ACC112 (cell line): ENCODE measurements at regions not wholly inside any gene's neighbourhood (a gene's known extent, or its start where the extent isn't known, plus 50 kb on each side); places are given as distances from the start of the nearest gene placed in this dataset.

Experiments
- H2AFZ ChIP-seq: fragments of 200-600 bp; sonication (generic); one replicate; pipeline ENCODE4 v1.6.0; 2017; ENCODE audit warnings: antibody characterized with exemption, low read length; ENCODE audit not compliant: unreplicated experiment
- H3K27ac ChIP-seq: fragments of 200-600 bp; sonication (generic); 2 replicates; pipeline ENCODE4 v1.5.1; 2014; ENCODE audit warnings: low read depth, mild to moderate bottlenecking, antibody characterized with exemption, low read length, moderate library complexity
- H3K27me3 ChIP-seq: fragments of 200-600 bp; sonication (generic); 2 replicates; pipeline ENCODE4 v1.6.1; 2014; ENCODE audit warnings: mild to moderate bottlenecking, antibody characterized with exemption, low read length, moderate library complexity, mixed read lengths; ENCODE audit not compliant: insufficient read depth
- H3K36me3 ChIP-seq: fragments of 200-600 bp; sonication (generic); 2 replicates; pipeline ENCODE4 v1.6.1; 2016; ENCODE audit warnings: mild to moderate bottlenecking, antibody characterized with exemption, low read length, moderate library complexity, mixed read lengths; ENCODE audit not compliant: insufficient read depth
- H3K4me1 ChIP-seq: fragments of 200-600 bp; sonication (generic); one replicate; pipeline ENCODE4 v1.6.1; 2016; ENCODE audit warnings: low read length, mixed read lengths; ENCODE audit not compliant: insufficient read depth, unreplicated experiment, control insufficient read depth
- H3K4me3 ChIP-seq: fragments of 200-600 bp; sonication (generic); 2 replicates; pipeline ENCODE4 v1.5.1; 2014; ENCODE audit warnings: mild to moderate bottlenecking, low read depth, low read length
- H3K79me2 ChIP-seq: fragments of 200-600 bp; sonication (generic); one replicate; pipeline ENCODE4 v1.6.0; 2016; ENCODE audit warnings: low read length; ENCODE audit not compliant: control insufficient read depth, unreplicated experiment, insufficient read depth

DNA sequence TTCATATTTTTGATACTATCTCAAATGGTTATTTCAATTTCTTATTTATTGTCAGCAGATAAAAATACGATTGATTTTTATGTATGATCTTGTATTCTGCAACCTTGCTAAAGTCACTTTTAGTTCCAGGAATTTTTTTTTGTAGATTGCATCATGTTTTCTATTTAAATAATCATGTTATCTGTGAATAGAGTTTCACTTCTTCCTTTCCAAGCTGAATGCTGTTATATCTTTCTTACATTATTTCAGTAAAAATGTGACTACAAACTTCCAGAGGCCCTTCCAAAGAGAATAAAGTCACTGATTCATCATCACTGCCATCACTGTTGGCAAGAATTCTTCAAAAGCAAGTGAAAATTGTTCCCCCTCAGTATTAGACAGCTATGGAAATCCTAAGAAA lies 104.7 kb upstream of the RAP1B start:
- Histone ChIP-seq H3K27me3 (no peaks in the 10 kb centered on the region), H2AFZ (no peak overlapping the region), H3K79me2 (no peaks in the 10 kb centered on the region), H3K36me3 (no peaks in the 10 kb centered on the region), H3K4me3 (no peak overlapping the region), H3K4me1 (no peaks in the 10 kb centered on the region), H3K27ac (no peak overlapping the region)

DNA sequence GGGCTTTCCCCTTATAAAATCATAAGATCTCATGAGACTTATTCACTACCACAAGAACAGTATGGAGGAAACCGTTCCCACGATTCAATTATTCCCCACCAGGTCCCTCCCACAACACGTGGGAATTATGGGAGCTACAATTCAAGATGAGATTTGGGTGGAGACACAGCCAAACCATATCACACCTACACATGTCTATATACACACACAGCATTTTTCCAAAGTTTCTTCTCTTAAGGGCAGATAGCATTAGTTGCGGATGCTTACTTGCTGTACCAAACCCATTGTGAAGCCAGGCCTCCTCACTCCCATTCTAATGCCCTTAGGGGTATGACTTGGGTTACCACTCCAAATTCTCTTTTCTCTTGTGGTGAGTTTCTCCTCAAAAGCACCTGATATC lies 104.1 kb upstream of the RAP1B start:
- no peak overlapping the region for H3K4me3 ChIP-seq
- no peaks in the 10 kb centered on the region for H3K79me2 ChIP-seq
- H3K27ac ChIP-seq, result no peak overlapping the region
- no peaks in the 10 kb centered on the region for H3K27me3 ChIP-seq
- no peak overlapping the region for H2AFZ ChIP-seq
- no peaks in the 10 kb centered on the region for H3K4me1 ChIP-seq
- H3K36me3 ChIP-seq, result no peaks in the 10 kb centered on the region

DNA sequence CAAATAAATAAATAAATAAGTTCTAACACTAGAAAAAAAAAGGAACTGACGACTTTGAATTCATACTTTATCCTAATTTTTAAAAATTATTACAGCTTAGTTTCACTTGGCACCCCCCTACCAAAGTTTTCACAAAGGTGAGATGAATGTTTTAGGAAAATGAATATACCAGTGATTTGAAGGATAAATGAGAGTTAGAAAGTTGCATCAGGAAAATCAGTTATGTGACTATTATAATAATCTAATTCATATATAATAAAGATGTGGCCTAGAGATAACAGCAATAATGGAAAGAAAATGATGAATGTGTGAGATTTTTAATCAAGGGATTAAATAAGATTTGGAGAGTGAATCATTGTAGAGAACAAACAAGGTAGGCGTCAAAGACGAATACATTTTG lies 103.0 kb upstream of the RAP1B start:
- Histone ChIP-seq H3K79me2 (no peaks in the 10 kb centered on the region), H3K4me1 (no peaks in the 10 kb centered on the region), H3K27me3 (no peaks in the 10 kb centered on the region), H2AFZ (no peak overlapping the region), H3K4me3 (no peak overlapping the region), H3K27ac (no peak overlapping the region), H3K36me3 (no peaks in the 10 kb centered on the region)

DNA sequence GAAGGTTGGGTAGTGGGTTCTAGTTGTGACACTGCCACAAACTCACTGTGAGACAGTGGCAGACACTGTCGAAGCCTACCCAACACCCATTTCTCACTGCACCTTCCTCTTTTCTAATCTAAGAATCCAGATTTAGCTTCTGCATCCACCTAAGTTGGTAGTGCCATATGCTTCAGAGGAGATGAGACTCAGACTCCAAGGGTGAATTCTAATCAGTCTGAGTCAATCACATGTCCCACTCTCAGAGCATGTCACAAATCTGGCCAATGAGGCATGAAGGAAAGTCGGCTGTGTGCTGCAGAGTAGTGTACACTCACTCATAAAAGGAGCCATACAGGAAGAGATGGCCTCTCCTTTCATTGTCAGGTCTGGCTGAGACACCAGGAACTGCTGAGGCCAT lies 102.1 kb upstream of the RAP1B start:
- H3K79me2 ChIP-seq, result no peaks in the 10 kb centered on the region
- no peak overlapping the region for H3K27ac ChIP-seq
- no peaks in the 10 kb centered on the region for H3K27me3 ChIP-seq
- no peaks in the 10 kb centered on the region for H3K4me1 ChIP-seq
- H2AFZ ChIP-seq, result no peak overlapping the region
- no peak overlapping the region for H3K4me3 ChIP-seq
- no peaks in the 10 kb centered on the region for H3K36me3 ChIP-seq

DNA sequence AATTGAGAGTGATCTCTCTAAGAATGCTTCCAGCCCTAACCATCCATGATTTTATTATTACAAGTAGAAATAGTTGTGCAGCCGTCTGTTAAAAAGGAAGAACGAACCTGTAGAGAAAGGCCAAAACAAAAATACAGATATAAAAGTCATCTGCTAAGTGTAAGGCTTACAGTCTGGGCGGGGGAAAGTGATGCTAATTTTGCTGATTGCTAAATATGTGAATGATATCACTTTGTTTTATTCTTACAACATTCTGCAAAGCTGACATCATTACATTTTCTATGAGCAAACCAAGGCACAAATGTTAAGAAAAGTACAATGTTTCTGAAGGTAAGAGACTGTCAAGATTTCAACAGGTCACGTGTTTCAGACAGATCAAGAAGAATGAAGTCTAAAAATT lies 101.5 kb upstream of the RAP1B start:
- no peaks in the 10 kb centered on the region for H3K4me1 ChIP-seq
- no peak overlapping the region for H3K4me3 ChIP-seq
- no peak overlapping the region for H2AFZ ChIP-seq
- H3K27ac ChIP-seq, result no peak overlapping the region
- H3K27me3 ChIP-seq, result no peaks in the 10 kb centered on the region
- H3K36me3 ChIP-seq, result no peaks in the 10 kb centered on the region
- H3K79me2 ChIP-seq, result no peaks in the 10 kb centered on the region

DNA sequence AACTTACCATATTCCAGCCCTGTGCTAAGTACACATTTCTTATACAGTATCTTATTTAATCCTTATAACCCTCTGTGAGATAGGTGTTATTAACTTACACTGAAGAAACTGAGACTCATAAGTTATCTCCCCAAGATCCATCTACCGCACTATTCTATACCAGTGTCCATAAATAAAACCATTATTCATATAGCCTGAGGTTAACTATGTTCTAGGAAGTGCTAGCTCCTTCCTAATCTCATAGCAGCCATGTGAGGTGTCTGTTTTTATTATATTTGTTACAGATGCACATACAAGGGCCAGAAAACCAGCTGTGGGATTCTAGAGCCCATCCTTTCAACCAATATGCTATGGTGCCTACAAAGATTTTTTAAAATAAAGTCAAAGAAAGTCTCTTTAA lies 100.3 kb upstream of the RAP1B start:
- no peaks in the 10 kb centered on the region for H3K79me2 ChIP-seq
- no peaks in the 10 kb centered on the region for H3K36me3 ChIP-seq
- H3K4me1 ChIP-seq, result no peaks in the 10 kb centered on the region
- H3K27me3 ChIP-seq, result no peaks in the 10 kb centered on the region
- no peak overlapping the region for H3K27ac ChIP-seq
- no peak overlapping the region for H2AFZ ChIP-seq
- H3K4me3 ChIP-seq, result no peak overlapping the region

DNA sequence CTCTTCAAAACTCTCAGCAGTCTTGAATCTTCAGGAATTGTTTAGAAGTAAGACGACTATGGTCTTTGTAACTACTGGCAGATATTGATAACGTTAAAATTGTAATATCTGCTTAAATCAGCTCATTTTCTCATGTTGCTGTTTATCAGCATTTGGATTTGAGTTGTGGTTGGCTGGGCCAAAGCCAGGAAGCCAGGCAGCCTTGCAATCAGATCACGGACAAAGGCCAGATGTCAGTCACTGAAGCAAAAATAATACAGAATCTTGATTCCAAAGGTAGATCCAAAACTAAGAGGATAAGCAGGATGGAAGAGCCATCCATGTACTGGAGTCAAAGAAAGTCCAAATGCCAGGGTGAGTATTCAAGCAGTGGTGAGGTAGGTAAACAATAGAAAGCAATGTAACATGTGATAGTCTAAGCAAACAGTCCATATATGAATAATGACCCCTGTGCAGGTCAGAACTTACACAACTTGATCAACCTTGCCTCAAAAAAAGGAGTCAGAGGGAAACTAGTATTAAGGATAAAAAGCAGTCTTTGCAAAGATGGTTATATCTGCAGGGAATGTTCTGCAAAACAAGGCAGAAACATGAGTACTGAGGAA lies 95.8 kb upstream of the RAP1B start:
- Histone ChIP-seq H3K4me1 (no peaks in the 10 kb centered on the region), H2AFZ (no peak overlapping the region), H3K27ac (no peak overlapping the region), H3K27me3 (no peaks in the 10 kb centered on the region), H3K36me3 (no peaks in the 10 kb centered on the region), H3K4me3 (no peak overlapping the region), H3K79me2 (no peaks in the 10 kb centered on the region)

DNA sequence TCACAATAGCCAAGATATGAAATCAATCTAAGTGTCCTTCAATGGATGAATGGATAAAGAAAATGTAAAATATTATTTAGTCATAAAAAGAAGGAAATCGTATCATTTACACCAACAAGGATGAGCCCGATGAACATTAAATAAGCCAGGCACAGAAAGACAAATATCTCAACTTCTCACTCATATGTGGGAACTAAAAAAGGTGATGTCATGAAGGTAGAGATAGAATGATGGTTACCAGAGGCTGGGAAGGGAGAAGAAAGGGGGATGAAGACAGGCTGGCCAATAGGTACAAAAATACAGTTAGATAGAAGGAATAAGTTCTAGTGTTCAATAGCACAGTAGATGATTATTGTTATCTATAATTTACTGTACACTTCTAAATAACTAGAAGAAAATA lies 94.9 kb upstream of the RAP1B start:
- no peak overlapping the region for H3K4me3 ChIP-seq
- H3K4me1 ChIP-seq, result peaks cover 6% of the 10 kb centered on the region
- no peak overlapping the region for H2AFZ ChIP-seq
- H3K79me2 ChIP-seq, result no peaks in the 10 kb centered on the region
- no peak overlapping the region for H3K27ac ChIP-seq
- H3K27me3 ChIP-seq, result no peaks in the 10 kb centered on the region
- H3K36me3 ChIP-seq, result no peaks in the 10 kb centered on the region

DNA sequence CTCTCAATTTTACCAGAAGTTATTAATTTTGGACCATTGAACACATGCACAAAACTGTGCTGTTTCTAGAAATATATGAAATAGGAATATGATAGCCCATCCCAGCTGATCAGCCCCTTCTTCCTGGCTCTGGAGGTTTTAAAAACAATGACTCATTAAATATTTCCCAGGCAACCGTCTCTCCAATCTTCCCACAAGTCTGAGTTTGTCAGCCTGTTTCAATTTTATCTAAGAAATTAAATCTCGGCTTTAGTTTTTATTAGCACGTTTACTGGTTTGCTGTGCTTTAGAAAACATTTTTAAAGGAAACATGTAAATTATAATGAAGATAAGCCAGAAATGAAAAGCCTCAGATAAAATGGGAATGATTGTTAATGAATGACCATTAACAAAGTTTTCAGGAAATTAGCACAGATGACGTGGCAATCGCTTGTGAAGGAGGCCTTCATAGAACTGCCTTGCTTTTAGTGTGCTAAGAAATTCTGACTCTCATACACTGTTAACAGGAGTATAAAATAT lies 89.3 kb upstream of the RAP1B start:
- Histone ChIP-seq H3K27ac (peak overlapping the region; percentile 99), H2AFZ (peak overlapping the region; percentile 89), H3K79me2 (no peaks in the 10 kb centered on the region), H3K36me3 (no peaks in the 10 kb centered on the region), H3K27me3 (no peaks in the 10 kb centered on the region), H3K4me1 (peaks cover 24% of the 10 kb centered on the region), H3K4me3 (peak overlapping the region; percentile 66)

DNA sequence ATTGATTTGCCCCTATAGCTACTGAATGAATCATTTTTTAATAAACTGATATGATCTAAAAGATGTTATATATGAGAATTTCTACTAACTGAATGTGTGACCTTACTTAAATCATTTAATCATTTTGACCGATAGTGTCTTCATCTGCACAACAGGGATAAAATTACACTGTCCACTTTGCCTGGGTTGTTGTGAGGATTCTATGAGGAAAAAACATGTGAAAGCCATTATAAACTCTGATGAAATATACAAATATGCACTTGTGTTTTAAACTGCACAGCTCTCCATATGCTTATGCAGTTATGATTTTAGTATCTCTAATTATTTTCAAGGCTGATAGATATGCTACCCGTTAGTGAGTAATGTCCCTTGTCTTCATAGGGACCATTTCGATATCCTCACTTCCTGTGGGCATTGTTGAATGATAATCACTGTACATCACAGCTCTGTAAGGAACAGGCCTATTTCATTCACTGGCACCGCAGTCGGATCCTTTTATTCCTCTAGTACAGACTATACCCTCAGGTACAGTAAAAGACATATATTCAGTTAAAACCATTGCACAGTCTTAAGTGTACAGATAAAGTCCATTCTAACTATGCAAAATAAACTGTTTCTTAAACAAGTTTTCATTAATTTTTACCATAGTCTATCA lies 88.7 kb upstream of the RAP1B start:
- Histone ChIP-seq H3K4me3 (peak overlapping the region; percentile 66), H3K36me3 (no peaks in the 10 kb centered on the region), H3K4me1 (peaks cover 24% of the 10 kb centered on the region), H2AFZ (peak overlapping the region; percentile 89), H3K79me2 (no peaks in the 10 kb centered on the region), H3K27me3 (no peaks in the 10 kb centered on the region), H3K27ac (peak overlapping the region; percentile 99)

DNA sequence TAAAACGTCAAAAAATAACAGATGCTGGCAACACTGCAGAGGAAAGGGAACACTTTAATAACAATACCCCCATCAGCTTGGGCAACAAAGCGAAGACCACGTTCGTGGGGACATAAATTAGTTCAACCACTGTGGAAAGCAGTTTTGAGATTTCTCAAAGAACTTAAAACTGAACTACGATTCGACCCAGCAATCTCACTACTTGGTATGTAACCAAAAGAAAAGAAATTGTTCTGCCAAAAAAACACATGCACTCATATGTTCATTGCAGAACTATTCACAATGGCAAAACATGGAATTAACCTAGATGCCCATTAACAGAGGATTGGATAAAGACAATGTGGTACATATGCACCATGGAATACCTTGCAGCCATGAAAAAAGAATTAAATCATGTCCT lies 81.2 kb upstream of the RAP1B start:
- Histone ChIP-seq H3K4me3 (no peak overlapping the region), H3K27ac (no peak overlapping the region), H3K79me2 (no peaks in the 10 kb centered on the region), H3K4me1 (peaks cover 23% of the 10 kb centered on the region), H3K36me3 (no peaks in the 10 kb centered on the region), H2AFZ (no peak overlapping the region), H3K27me3 (no peaks in the 10 kb centered on the region)
